NCI-H2081 (cell line): ENCODE measurements at regions not wholly inside any gene's neighbourhood (a gene's known extent, or its start where the extent isn't known, plus 50 kb on each side); places are given as distances from the start of the nearest gene placed in this dataset.
"Not testable (repeated sequence)": the region's sequence is repeated elsewhere in the genome, so short reads cannot be mapped to it uniquely, and the experiment has no call there.

Experiments
- DNase-seq, 2 experiments: peaks; one replicate each; lab custom pipeline; 2025; lab: John Stamatoyannopoulos, UW

DNA sequence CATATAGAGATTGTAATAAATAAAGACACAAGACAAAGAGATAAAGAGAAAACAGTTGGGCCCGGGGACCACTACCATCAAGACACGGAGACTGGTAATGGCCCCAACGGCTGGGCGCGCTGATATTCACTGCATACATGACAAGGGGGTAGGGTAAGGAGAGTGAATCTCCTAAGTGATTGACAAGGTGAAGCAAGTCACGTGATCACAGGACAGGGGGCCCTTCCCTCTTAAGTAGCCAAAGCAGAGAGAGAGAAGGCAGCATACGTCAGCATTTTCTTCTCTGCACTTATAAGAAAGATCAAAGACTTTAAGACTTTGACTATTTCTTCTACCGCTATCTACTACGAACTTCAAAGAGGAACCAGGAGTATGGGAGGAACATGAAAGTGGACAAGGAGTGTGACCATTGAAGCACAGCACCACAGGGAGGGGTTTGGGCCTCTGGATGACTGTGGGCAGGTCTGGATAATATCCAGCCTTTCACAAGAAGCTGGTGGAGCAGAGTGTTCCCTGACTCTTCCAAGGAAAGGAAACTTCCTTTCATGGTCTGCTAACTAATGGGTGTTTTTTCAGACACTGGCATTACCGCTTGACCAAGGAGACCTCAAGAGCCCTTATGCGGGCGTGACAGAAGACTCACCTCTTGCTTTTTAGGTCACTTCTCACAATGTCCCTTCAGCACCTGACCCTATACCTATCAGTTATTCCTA, 75.6 kb downstream of the MRPL39 start:
- DNase-seq, result not testable (repeated sequence)

DNA sequence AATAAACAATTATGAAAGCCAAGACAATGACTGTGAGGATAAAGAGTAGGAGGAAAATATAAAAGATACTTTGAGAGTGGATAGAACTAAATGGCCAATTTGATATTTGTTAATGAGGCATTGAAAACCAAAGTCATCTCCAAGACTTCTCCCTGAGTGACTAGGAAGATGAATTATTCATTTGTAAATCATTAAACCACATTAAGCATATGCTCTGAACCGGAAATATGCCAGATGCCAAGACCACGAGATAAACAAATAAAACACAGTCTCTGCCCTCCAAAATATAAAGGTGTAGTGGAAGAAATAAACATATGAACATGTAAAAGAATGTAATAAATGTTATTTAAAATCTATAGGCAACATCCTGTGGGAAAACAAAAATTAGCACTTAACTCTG, 78.8 kb downstream of the MRPL39 start:
- DNase-seq, result no peak

DNA sequence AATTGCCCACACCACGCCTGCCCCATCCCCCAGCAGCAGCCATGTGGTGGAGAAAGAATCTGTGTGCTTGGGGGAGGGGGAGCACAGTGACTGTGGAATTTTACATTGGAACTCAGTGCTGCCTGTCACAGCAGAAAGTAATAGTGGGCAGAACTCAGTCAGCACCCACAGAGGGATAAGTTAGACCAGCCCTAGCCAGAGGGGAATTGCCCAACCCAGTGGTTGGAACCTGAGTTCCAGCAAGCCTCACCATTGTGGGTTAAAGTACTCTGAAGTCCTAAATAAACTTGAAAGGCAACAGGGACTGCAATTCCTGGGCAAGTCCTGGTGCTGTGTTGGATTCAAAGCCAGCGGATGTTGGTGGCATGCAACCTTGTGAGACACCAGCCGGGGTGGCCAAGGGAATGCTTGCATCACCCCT, 88.8 kb downstream of the MRPL39 start:
- DNase-seq, result no peak

DNA sequence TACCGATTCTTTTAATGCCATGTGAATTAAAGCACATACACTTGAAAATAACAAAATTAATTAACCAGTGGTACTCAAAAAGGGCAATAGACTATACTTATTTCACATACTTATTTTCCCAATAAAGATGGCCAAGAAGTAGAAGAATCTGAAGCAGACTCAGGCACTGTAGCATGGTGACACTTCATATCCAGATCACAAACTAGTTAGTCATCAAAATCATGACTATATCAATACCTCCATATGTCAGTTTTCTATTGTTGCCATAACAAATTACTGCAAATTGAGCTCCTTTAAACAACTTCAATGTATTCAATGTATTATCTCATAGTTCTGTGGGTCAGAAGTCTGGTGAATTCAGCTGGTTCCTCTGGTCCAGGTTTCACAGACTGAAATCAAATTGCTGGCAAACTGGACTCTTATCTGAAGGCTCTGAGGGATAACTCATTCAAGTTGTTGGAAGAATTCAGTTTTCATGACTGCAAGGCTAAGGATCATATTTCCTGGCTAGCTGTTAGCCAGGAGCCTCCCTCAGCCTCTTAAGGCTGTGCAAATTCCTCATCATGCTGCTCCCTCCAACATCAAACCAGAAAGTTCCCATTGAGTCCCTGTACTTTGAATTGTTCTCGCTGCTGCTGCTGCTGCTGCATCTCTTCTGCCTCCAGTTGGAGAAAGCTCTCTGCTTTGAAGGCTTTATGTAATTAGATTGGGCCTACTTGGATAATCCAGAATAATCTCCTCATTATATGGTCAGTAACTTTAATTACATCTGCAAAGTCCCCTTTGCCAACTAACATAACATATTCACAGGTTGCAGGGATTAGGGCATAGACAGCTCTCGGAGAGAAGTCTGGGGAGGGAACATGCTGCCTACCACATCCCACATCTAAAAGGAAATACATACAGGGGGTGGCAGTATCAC, 91.5 kb downstream of the MRPL39 start:
- no peak for DNase-seq

DNA sequence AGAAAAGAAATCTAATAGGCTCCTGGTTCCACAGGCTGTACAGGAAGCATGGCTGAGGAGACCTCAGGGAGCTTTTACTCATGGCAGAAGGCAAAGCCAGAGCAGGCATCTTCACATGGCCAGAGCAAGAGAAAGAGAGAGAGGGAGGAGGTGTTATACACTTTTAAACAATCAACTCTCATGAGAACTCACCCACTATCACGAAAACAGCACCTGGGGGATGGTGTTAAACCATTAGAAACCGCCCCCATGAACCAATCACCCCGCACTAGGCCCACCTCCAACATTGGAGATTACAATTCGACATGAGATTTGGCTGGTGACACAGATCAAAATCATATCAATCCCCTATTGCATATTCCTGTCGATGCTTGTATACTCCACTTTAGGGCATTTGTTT, 93.5 kb downstream of the MRPL39 start:
- no peak for DNase-seq

DNA sequence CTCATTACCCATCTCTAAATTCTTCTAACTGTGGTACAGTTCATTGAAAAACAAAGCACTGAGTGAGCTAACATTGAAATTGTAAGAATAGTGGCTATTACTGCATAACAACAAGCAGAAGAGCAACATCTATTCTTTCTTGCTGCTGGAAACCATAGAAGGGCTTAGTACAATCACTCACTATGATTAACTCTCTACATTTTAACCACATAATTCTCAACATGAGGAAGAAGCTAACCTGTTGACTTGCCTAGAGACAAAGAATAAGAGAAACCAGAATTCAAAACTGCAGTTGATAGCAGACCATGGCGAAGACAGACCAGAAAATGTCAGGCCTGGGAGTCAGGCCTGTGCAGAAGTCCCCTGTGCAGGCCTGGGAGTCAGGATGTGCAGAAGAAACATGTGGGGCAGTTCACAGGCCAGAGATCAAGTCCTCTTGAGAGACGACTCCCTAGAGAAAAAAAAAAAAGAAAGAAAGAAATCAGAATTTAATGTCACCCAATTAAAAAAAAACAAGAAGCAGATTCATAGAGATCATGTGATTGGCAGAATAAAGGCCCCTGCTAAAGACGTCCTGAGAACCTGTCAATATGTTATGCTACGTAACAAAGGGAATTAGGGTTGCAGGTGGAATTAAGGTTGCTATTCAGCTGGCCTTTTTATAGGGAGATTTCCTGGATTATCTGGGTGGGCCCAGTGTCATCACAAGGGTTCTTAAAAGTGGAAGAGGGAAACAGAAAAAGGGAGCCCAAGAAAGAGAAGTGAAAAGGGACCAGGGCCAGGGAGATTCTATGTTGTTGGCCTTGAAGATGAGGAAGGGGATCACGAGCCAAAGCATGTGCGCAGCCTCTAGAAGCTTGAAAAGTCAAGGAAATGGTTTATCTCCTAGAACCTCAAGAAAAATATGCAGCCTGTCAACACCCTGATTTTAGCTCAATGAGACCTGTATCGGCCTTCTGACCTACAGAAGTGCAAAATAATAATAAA, 94.9 kb downstream of the MRPL39 start:
- no peak for DNase-seq

DNA sequence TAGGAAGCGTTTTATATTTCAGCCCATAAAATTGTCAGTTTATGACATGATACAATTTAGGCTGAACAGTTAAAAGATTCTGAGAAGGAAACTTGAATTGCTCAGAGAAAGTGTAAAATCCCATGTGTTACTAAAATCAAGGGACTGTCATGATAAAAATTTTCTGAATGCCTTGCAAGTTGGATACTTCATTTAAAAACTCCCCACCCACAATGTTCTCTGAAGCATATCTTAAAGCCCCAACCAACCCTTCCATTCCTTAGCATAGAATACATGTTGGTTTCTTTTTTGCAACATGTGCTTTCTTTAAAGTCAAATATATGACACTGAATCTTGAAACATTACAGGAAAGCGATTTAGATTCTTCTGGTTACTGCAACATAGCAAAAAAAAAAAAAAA, 97.4 kb downstream of the MRPL39 start:
- no peak for DNase-seq

DNA sequence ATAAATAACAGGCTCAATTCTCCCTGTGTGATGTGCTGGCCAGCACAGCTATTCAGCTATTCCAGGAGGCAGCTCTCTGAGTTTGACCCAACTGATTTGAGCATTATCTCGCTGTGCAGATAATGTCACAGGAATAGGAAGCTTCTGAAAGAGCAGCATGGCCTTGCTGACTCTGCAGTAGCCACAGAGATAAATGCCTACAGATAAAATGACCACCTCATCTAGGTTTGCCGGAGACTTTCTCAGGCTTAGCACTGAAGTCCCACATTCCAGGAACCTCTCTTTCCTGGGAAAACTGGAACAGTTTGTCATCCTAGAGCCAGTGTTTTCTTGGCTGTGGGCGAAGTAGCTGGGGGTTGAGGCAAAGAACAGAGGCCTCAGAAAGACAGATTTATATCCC, 98.9 kb downstream of the MRPL39 start:
- no peak for DNase-seq

DNA sequence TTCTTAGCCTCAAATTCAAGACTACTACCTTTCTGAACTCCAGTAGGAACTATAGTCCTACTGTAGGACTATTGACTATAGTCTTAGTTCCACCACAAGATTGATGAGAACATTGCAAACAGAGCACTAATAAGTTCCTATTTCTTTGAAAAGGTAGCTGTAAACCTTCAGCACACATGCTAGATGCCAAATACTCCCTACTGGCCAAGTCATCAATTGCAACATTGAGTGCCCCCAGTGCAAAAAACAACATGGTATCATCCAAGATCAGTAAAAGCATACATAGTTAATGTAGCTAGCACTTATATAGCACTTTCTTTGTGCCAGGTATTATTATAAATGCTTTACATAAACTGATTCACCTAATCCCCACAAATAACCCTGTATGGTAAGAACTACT, 99.8 kb downstream of the MRPL39 start:
- DNase-seq, result no peak

DNA sequence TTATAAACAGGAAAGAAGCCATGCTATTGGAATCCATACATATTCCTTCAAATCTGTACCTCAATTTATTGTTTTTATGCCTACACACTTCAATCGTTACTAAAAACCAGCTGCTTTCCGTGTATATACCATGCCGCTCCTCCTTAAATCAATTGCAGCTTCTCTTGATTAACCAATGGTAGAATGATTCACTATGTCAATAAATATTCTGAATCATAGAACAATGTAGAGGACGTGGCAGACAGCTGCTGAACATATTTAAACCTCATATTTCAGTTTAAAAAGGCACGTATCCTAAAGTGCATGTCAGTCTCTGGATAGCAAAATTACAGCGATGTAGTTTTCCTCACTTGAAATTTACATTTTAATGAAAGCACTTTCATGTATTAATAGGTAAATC, 100.4 kb downstream of the MRPL39 start:
- DNase-seq, result peak in 1 of 2 experiments; percentile 3

DNA sequence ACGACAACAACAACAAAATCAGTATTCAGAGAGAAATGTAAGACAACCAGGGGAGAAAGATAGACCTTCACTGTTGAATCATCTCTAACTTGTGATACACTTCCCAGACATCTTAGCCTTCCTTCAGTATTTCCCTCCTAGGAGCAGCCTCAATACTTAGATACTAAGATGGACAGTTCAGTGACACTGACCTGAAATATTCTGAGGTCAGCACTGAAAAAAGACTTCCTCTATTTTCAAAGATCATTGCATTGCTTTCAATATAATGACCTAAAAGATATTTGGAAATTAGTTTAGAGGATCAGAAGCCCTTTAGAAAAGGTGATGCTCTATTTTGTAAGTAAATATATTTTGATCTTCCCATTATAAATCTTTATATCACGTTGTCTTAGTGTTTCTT, 101.0 kb downstream of the MRPL39 start:
- no peak for DNase-seq

DNA sequence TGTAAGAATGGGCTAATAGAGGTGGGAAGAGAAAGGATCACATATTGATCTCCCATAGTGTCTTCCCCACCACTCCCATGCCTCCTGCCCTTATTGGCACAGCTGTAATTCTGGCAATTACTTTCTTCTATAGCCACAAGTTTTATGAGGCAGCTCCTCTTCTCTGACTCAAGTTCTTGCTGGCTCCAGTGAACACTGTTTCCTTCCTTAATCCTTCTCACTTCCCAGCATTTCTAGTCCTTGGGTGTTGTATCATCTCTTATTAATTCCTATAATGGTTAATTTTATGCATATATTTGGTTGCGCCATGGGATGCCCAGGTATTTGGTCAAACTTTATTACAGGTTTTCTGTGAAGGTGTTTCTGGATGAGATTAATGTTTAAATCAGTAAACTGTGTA, 103.3 kb downstream of the MRPL39 start:
- DNase-seq, result no peak

DNA sequence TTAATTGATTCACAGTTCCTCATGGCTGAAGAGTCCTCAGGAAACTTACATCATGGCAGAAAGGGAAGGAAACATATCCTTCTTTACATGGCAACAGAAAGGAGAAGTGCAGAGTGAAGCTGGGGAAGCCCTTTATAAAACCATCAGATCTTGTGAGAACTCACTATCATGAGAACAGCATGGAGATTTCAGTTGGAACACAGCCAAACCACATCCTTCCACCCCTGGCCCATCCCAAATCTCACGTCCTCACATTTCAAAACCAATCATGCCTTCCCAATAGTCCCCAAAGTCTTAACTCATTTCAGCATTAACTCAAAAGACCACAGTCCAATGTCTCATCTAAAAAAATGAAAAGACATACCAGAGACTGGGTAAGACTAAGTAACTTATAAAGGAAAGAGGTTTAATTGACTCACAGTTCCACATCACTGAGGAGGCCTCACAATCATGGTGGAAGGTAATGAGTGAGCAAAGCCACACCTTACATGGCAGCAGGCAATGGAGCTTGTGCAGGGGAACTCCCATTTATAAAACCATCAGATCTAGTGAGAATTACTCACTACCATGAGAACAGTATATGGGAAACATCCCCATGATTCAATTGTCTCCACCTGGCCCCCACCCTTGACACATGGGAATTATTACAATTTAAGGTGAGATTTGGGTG, 105.2 kb downstream of the MRPL39 start:
- DNase-seq, result no peak

DNA sequence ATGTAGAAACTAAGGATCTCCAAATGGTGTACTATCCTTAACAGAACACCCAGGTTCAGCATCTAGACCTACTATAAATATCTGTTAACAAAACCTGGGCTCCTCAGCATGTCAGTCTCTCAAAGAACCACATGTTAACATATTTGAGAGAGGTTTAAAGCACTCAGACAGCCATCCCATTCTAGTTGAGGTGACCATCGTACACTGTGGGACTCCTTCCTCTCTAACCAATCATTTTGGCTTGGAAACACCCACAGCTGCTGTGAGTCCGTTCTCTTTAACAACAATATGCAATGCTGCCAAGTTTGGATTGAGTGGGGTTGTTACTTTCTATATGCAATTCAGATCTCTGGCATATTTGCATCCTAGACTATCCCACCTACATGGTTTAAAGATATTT, 105.8 kb downstream of the MRPL39 start:
- DNase-seq, result no peak

DNA sequence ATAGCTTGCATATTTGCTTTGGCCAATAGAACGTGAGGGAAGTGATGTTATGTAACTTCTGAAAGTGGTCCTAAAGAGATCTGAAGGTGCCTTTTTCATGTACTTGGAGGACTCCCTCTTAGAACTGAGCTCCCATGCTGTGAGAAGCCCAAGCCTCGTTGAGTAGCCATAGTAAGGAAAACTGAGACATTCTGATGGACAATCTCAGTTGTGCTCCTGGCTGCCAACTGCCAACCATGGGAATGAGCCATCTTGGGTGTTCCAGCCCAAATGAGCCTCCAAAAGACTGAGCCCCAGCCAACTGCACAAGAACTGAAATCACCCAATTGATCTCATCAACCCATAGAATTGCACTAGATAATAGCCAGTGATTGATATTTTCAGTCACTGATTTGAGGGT, 106.7 kb downstream of the MRPL39 start:
- DNase-seq, result no peak

DNA sequence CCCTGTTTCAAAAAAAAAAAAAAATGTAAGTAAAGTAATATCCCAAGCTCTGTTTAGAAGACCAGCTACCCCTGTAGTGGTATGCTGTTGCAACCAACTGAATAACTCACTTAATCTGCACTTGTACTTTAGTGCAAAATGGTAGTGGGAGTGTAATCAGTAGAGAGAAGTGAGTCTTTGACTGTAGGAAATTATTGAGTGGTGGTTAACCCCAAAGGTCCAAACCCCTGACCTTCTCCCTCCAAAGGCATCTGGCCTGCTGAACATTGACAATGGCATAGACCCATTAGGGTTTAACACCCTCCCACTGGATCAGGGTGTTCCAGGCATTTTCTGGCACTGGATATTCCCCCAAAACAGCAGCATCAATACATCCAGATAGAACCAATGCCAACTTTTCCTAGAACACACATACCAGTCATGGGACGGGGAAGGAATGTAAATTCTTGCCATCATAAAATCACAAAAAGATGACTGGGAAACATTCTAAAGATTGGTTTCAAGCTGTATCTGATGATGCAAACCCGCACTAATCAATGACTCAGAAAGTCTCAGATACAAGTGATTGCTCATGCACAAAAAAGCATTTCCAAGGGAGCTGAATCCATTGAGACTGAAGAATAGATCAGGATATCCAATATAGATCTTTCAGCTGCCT, 110.3 kb downstream of the MRPL39 start:
- no peak for DNase-seq

DNA sequence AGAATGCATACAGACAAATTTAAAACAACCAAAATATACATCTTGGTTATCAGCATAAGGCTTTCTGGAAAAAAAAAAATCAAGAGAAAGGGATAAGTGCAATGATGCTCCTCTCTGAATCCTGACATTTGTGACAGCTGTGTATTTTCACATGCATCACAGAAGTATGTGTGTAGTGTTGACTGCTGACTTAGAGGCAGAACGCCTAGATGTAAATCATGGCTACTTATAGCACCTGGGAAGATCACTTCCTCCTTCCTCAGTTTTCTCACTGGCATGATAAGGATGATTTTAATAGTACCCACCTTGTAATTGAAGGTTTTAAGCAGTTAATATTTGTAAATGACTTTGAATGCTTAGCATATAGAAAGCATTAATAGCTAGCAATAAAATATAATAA, 112.5 kb downstream of the MRPL39 start:
- DNase-seq, result no peak

DNA sequence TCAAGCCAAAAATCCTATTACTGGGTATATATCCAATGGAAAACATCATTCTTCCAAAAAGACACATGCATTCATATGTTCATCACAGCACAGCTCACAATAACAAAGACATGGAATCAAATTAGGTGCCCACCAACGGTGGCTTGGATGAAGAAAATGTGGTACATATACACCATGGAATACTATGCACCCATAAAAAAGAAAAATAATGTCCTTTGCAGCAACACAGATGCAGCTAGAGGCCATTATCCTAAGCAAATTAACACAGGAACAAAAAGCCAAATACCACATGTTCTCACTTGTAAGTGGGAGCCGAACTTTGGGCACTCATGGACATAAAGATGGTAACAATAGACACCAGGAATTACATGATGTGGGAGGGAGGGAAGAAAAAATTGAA, 113.6 kb downstream of the MRPL39 start:
- DNase-seq, result no peak

DNA sequence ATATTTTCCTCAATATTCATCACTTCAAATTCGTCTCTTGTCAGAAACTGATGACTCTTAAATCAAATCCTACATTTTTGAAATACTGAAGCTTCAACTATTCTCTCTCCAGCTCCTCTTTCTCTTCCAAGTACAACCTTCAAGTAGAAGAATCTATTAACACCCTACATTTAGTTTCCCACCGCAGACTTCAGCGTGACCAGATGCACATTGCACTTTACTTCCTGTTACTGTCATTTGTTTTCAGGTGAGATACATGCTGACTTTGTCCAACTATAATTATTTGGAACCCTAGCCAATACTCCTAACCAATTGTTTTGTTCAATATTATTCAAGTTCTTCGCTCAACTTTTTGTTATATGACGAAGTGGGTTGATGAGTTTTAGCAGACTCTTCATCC, 116.0 kb downstream of the MRPL39 start:
- no peak for DNase-seq

DNA sequence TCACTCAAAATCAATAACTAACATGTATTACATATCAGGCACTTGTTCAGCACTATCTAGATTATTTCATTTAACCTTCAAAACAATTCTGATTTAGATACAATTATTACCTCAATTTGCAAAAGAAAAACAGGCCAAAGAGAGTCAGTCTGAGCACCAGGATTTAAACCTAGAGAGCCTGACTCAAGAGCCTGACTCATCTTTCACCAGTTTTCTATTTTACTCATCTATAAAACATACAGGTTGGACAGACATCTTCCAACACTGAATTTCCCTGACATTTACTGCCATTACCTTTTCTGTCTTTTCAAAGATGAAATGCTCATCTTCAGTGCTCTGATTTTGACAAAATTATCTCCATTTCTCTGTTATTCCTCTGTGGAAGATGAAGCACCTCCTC, 116.5 kb downstream of the MRPL39 start:
- DNase-seq, result no peak

DNA sequence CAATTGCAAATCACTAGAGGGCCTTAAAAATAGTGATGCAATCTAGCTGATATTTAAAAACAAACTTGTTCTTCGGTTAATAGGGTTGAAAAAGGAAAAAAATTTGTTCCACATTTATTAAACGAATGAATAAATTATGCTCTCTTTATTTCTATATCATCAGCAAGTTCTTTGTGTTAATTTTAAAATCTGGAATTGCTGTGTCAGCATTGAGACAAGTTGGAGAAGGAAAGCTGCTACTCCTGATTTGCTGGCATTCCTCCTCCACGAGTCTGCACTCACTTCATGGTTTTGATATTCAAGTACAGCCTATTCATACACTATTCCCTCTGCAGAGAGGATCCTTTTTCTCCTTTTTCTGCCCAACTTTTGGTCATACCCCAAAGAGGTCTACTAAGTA, 117.6 kb downstream of the MRPL39 start:
- DNase-seq, result no peak
